ENCODE measurements at regions not wholly inside any gene's neighbourhood (a gene's known extent, or its start where the extent isn't known, plus 50 kb on each side); places are given as distances from the start of the nearest gene placed in this dataset.

DNA sequence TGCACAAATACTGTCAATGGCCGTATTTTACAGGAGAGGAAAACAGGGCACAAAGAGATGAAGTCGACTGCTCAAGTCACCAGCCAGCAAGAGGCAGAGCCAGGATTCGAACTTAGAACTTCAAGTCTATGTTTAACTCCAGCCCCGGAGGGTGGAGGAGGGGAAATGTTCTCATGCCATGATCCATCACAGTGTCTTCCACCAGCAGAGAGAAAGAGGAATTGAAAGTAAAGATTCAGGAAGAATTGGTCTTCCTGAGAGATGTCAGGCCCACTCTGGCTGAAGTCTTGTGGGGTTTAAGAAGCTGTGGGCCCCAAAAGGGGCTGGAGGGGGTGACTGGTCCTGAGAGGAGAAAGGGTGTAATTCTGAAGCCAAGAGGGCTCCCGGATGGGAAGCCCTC is 260.0 kb downstream of the TNS1 start:
- ATAC-seq (peak in 1 of 8 donors; percentile 29), DNase-seq (no peak)
- Histone ChIP-seq H3K27me3 (no peaks in the 10 kb centered on the region), H3K27ac (peak overlapping the region in 2 of 10 donors; percentile 28 to 34), H3K4me1 (peaks cover 0 to 30% (median 5%) of the 10 kb centered on the region in 9 donors), H3K4me3 (no peak overlapping the region), H3K36me3 (no peaks in the 10 kb centered on the region), H3K9me3 (peaks cover 0 to 9% (median 0%) of the 10 kb centered on the region in 11 donors)
- TF ChIP-seq, protein P1, sequence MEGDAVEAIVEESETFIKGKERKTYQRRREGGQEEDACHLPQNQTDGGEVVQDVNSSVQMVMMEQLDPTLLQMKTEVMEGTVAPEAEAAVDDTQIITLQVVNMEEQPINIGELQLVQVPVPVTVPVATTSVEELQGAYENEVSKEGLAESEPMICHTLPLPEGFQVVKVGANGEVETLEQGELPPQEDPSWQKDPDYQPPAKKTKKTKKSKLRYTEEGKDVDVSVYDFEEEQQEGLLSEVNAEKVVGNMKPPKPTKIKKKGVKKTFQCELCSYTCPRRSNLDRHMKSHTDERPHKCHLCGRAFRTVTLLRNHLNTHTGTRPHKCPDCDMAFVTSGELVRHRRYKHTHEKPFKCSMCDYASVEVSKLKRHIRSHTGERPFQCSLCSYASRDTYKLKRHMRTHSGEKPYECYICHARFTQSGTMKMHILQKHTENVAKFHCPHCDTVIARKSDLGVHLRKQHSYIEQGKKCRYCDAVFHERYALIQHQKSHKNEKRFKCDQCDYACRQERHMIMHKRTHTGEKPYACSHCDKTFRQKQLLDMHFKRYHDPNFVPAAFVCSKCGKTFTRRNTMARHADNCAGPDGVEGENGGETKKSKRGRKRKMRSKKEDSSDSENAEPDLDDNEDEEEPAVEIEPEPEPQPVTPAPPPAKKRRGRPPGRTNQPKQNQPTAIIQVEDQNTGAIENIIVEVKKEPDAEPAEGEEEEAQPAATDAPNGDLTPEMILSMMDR (IDR thresholded peaks at IDR 0.05), result no peak
- intact Hi-C loops (cut with DNase I), result loop anchor here in 1 of 10 donors (10.0 kb wide), 1 partner anchor 1218 kb away; no protein-coding TSS in a partner anchor
- WGBS, 2 donors, result 86 to 91% methylated on average over 5 of the region's 5 CpGs

DNA sequence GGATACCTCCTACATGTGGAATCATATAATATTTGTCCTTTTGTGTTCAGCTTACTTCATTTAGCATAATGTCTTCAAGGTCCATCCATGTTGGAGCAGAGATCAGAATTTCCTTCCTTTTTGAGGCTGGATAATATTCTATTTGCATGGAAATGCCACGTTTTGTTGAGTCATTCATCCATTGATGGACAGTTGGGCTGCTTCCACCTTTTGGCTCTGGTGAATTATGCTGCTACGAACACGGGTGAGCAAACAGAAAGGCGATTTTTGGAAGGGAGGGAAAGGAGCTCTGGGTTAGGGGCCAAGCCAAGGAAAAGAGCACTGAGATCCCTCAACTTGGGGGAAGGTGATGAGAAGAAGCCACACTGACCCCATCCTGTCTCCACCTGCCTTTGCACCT is 260.5 kb downstream of the TNS1 start:
- peaks cover 0 to 9% (median 0%) of the 10 kb centered on the region in 11 donors for H3K9me3 ChIP-seq
- 90 to 95% methylated on average over 4 of the region's 4 CpGs for WGBS, 2 donors
- no peak overlapping the region for H3K4me3 ChIP-seq
- DNase-seq (no peak), ATAC-seq (no peak)
- no peak overlapping the region for H3K27ac ChIP-seq
- H3K36me3 ChIP-seq, result no peaks in the 10 kb centered on the region
- TF ChIP-seq, protein P1 (IDR thresholded peaks at IDR 0.05), result no peak
- H3K4me1 ChIP-seq, result peaks cover 0 to 33% (median 5%) of the 10 kb centered on the region in 9 donors
- no peaks in the 10 kb centered on the region for H3K27me3 ChIP-seq
- intact Hi-C loops (cut with DNase I), result loop anchor here in 1 of 10 donors (10.0 kb wide), 1 partner anchor 1217 kb away; no protein-coding TSS in a partner anchor

DNA sequence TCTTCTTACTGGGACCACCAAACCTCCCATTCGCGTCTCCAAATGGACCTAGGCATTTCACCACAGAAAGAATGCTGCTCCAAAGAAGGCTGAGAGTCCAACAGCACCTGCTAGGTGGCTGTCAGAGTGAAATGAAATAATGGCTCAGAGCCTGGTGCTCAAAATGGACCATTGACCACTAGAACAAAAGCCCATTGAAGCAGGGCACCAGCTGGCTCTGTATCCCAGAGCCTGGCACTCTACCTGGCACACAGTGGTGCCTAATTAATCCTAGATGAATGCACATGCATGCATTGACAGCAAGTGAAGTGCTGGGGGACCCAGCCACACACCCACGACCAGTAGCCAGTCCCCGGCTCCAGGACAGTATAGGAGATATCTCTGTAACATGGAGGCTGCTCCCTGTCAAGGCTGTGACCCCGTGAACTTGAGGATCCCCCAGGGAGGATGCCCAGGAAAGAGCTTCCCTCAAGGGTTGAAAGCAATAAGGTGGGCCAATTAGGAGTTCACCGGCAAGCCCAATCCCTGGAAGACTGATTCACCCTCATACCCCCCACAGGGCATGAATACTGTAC is 261.3 kb downstream of the TNS1 start:
- H3K36me3 ChIP-seq, result no peaks in the 10 kb centered on the region
- no peak for DNase-seq
- TF ChIP-seq, protein P1 (IDR thresholded peaks at IDR 0.05), result no peak
- ATAC-seq, result no peak
- H3K4me1 ChIP-seq, result peaks cover 0 to 41% (median 10%) of the 10 kb centered on the region in 9 donors
- 98% methylated on average over 6 of the region's 6 CpGs for WGBS, 2 donors
- no peak overlapping the region for H3K4me3 ChIP-seq
- H3K9me3 ChIP-seq, result peaks cover 0 to 9% (median 0%) of the 10 kb centered on the region in 11 donors
- peak overlapping the region in 3 of 10 donors; percentile 39 to 67 (median 60) for H3K27ac ChIP-seq
- H3K27me3 ChIP-seq, result no peaks in the 10 kb centered on the region
- intact Hi-C loops (cut with DNase I), result loop anchor here in 1 of 10 donors (10.0 kb wide), 1 partner anchor 1217 kb away; no protein-coding TSS in a partner anchor

DNA sequence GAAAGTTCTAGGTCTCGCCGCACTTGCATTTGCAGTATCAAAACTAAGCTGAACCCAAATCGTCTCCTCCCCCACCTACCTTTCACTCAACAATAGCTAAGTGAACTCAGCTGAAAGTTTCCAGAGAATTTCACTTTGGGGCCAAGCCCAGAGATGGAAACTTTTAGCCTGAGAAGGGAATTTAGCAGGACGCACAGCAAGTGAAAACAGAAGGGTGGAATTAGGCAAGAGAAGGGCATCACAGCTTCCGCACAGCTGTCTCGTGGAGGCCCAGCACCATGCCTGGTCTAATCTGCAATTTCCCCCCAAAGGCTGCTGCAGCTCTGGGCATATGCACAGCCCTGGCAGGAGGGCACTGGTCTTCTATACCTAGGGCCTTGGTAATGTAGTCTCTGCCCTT is 262.0 kb downstream of the TNS1 start:
- H3K4me1 ChIP-seq, result peaks cover 4 to 48% (median 17%) of the 10 kb centered on the region in 9 donors
- H3K36me3 ChIP-seq, result no peaks in the 10 kb centered on the region
- peak in 2 of 8 donors; percentile 23 to 28 for ATAC-seq

More for the DNA sequence above, 262.0 kb downstream of the TNS1 start:
- TF ChIP-seq, protein P1 (IDR thresholded peaks at IDR 0.05), result no peak
- H3K27me3 ChIP-seq, result no peaks in the 10 kb centered on the region
- no peak overlapping the region for H3K4me3 ChIP-seq
- 84 to 90% methylated on average over 6 of the region's 6 CpGs for WGBS, 2 donors
- H3K9me3 ChIP-seq, result peaks cover 0 to 9% (median 0%) of the 10 kb centered on the region in 11 donors
- intact Hi-C loops (cut with DNase I), result loop anchor here in 1 of 10 donors (10.0 kb wide), 1 partner anchor 1216 kb away; no protein-coding TSS in a partner anchor
- DNase-seq, result no peak
- H3K27ac ChIP-seq, result peak overlapping the region in 5 of 10 donors; percentile 19 to 67 (median 39)
